ENCODE measurements at regions not wholly inside any gene's neighbourhood (a gene's known extent, or its start where the extent isn't known, plus 50 kb on each side); places are given as distances from the start of the nearest gene placed in this dataset.
"Not testable (repeated sequence)": the region's sequence is repeated elsewhere in the genome, so short reads cannot be mapped to it uniquely, and the experiment has no call there.

- Mint-ChIP-seq H3K36me3 (ENCODE audit: low read depth) (no peaks in the 10 kb centered on the region), H3K27me3 (ENCODE audit: low read depth) (no peaks in the 10 kb centered on the region), H3K9me3 (no peaks in the 10 kb centered on the region), H3K4me1 (peaks cover 10% of the 10 kb centered on the region), H3K27ac (ENCODE audit: unreplicated experiment) (no peak overlapping the region), H3K4me3 (no peak overlapping the region)
- TF ChIP-seq CTCF (conservative IDR thresholded peaks at IDR 0.05), result no peak
- no peak for DNase-seq (ENCODE audit: low read depth, low spot score)
Measured at GRCh38 chr9:82763656-82764055, 299.3 kb downstream of the RASEF start.

- no peak for TF ChIP-seq CTCF (conservative IDR thresholded peaks at IDR 0.05)
- H3K27ac Mint-ChIP-seq (ENCODE audit: unreplicated experiment), result no peak overlapping the region
- no peaks in the 10 kb centered on the region for H3K36me3 Mint-ChIP-seq (ENCODE audit: low read depth)
- H3K4me1 Mint-ChIP-seq, result peaks cover 10% of the 10 kb centered on the region
- no peaks in the 10 kb centered on the region for H3K9me3 Mint-ChIP-seq
- no peak overlapping the region for H3K4me3 Mint-ChIP-seq
- H3K27me3 Mint-ChIP-seq (ENCODE audit: low read depth), result no peaks in the 10 kb centered on the region
- no peak for DNase-seq (ENCODE audit: low read depth, low spot score)
Measured at GRCh38 chr9:82764061-82764668, 298.8 kb downstream of the RASEF start.

- not testable (repeated sequence) for H3K9me3 Mint-ChIP-seq; DNase-seq (ENCODE audit: low read depth, low spot score); H3K36me3 Mint-ChIP-seq (ENCODE audit: low read depth); H3K4me1 Mint-ChIP-seq; H3K27me3 Mint-ChIP-seq (ENCODE audit: low read depth)
- Mint-ChIP-seq H3K4me3 (peak overlapping the region; percentile 38), H3K27ac (ENCODE audit: unreplicated experiment) (peak overlapping the region; percentile 35)
Measured at GRCh38 chr9:82774707-82775231, 288.2 kb downstream of the RASEF start.

GRCh38 chr9:82776508-82776907 is 286.4 kb downstream of the RASEF start:
- H3K4me1 Mint-ChIP-seq, result peaks cover 8% of the 10 kb centered on the region
- H3K27me3 Mint-ChIP-seq (ENCODE audit: low read depth), result no peaks in the 10 kb centered on the region
- H3K27ac Mint-ChIP-seq (ENCODE audit: unreplicated experiment), result no peak overlapping the region
- DNase-seq (ENCODE audit: low read depth, low spot score), result no peak
- no peaks in the 10 kb centered on the region for H3K9me3 Mint-ChIP-seq
- H3K36me3 Mint-ChIP-seq (ENCODE audit: low read depth), result no peaks in the 10 kb centered on the region
- TF ChIP-seq CTCF (conservative IDR thresholded peaks at IDR 0.05), result no peak
- no peak overlapping the region for H3K4me3 Mint-ChIP-seq

- Mint-ChIP-seq H3K36me3 (ENCODE audit: low read depth) (no peaks in the 10 kb centered on the region), H3K9me3 (no peaks in the 10 kb centered on the region), H3K27me3 (ENCODE audit: low read depth) (no peaks in the 10 kb centered on the region), H3K4me3 (no peak overlapping the region), H3K4me1 (peaks cover 8% of the 10 kb centered on the region), H3K27ac (ENCODE audit: unreplicated experiment) (no peak overlapping the region)
- no peak for DNase-seq (ENCODE audit: low read depth, low spot score)
- TF ChIP-seq CTCF (conservative IDR thresholded peaks at IDR 0.05), result no peak
Measured at GRCh38 chr9:82777366-82777765, 285.6 kb downstream of the RASEF start.

GRCh38 chr9:82778923-82779322 is 284.0 kb downstream of the RASEF start:
- not testable (repeated sequence) for H3K36me3 Mint-ChIP-seq (ENCODE audit: low read depth); DNase-seq (ENCODE audit: low read depth, low spot score); H3K27me3 Mint-ChIP-seq (ENCODE audit: low read depth); H3K9me3 Mint-ChIP-seq; H3K4me3 Mint-ChIP-seq; H3K27ac Mint-ChIP-seq (ENCODE audit: unreplicated experiment); H3K4me1 Mint-ChIP-seq

All from neural crest cell (in vitro differentiated cells).